HG02884 (cell line): ENCODE measurements at regions not wholly inside any gene's neighbourhood (a gene's known extent, or its start where the extent isn't known, plus 50 kb on each side); places are given as distances from the start of the nearest gene placed in this dataset.
"Not testable (repeated sequence)": the region's sequence is repeated elsewhere in the genome, so short reads cannot be mapped to it uniquely, and the experiment has no call there.

Experiments used
- ATAC-seq: cut with Tn5 transposase; IDR thresholded peaks from one replicate; pipeline ENCODE4 v1.9.1; 2021; ENCODE audit warnings: mild to moderate bottlenecking, moderate library complexity; ENCODE audit not compliant: unreplicated experiment

GRCh38 chr17:63171428-63172393, 205.7 kb downstream of the TANC2 start:
- ATAC-seq: no peak

- ATAC-seq: no peak
Observed at GRCh38 chr17:63173450-63173849, 207.4 kb downstream of the TANC2 start.

DNA sequence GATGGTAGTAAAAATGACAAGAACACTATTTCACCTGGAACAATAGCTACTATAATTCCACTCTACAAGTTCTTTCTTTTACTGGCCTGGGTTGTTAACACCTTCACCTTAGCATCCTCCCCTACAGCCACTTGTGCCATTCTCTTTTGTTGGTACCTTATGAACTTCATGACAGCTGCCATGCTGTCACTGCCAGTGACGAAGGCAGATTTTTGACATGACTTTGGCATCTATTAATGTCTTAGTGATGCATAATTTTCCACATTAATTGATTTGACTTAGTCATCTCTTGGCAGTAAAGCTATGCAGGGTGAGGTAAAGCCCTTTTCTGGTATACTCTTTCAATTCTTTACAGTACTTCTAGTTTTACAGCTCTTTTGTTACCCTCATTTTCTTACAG, 207.9 kb downstream of the TANC2 start:
- no peak for ATAC-seq

DNA sequence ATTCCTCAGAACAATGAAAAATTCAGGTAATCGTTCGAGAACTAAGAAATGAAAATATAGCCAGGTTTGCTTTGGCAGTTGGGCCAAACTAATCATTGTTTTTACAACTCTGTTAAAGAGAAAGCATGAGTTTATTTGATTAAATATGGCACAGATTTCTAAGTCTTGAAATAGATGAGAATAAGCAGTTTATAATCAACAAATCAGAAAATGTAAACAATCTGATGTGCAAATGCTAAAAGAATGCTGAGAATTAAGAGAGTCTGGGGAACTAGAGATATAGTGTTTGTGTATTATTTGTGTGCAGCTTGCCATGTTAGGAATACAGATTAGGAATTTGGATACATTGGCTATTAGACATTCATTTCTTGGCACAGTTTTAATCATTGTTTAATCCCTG, 212.5 kb downstream of the TANC2 start:
- no peak for ATAC-seq

DNA sequence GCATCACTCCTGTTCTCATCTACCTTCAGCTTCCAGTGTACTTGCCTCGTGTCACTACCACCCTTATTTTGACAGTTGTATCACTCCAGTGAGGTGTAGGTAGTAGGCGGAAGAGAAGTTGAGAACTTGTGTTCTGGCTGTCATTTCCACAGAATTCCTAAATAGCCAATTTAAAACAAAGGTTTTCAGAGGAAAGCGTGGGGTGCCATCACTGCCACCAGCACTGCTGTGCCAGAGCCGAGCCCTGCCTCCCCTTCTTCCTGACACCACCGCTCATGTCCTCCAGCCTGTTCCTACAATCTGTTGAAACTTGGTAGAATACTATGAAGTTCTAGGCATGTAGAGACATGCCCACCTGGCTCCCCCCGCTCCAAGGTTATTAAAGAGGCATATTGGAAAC, 215.8 kb downstream of the TANC2 start:
- ATAC-seq: no peak

DNA sequence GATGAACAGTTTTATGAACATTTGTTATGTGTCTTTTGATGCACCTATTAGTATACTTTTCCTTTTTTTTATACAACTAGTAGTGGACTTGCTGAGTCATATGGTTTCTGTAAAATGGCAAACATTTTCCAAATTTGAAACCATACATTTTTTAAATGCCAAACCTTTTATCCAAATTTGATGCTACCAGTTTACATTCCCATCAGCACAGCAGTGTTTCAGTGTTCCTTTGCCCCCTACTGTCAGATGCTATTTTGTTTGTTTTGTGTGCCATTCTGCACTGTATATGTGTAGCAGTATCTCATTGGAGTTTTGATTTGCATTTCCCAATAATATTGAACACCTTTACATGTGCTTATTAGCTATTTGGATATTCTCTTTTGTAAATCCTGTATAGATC, 219.4 kb downstream of the TANC2 start:
- no peak for ATAC-seq

DNA sequence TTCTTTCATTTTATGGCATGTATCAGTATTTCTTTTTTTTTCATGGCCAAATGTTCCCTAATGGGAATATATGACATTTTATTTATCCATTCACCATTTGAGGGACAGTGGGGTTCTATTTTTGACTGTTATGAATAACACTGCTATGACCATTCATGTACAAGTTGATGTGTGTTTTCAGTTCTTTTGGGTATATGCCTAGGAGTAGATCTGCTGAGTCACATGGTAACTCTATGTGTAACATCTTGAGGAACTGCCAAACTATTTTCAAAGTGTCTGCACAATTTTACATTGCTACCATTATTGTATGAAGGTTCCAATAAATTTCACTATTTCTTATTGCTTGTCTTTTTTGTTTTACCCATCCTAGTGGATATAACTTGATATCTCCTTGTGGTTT, 223.0 kb downstream of the TANC2 start:
- ATAC-seq: no peak

DNA sequence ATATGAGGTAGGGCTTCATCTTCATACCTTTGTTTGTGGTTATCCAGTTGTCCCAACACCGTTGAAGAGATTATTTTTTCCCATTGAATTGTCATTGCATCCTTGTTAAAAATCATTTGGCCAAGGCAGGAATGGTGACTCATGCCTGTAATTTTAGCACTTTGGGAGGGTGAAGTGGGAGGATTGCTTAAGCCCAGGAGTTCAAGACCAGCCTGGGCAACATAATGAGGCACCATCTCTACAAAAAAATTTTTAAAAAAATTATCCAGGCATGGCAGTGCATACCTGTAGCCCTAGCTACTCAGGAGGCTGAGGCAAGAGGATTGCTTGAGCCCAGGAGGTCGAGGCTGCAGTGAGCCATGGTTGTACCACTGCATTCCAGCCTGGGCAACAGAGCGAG, 223.9 kb downstream of the TANC2 start:
- ATAC-seq: no peak

DNA sequence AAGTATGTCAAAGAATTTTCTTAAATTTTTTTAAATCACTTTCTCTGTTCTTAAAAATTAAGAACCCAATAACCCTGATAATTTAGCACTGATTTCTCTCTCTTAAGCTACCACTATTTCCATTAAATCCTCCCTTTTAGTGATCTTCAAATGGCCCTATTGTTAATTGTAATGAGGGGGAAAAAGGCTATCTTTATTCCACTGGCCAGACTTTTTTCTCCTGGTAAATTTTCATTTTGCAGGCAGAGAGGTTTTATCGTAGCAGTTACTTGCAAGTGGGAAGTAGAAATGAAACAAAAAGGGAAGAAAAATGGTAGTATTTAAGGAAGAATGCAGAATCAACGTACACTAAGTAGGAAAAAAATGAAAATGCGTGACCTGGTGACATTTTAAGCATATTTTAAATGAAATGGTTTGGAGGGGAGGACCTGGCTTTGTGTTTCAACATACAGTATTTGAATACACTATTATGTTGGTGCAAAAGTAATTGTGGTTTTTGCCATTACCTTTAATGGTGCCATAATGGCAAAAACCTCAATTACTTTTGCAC, 224.9 kb downstream of the TANC2 start:
- no peak for ATAC-seq

GRCh38 chr17:63191610-63192009, 225.6 kb downstream of the TANC2 start:
- ATAC-seq: no peak

DNA sequence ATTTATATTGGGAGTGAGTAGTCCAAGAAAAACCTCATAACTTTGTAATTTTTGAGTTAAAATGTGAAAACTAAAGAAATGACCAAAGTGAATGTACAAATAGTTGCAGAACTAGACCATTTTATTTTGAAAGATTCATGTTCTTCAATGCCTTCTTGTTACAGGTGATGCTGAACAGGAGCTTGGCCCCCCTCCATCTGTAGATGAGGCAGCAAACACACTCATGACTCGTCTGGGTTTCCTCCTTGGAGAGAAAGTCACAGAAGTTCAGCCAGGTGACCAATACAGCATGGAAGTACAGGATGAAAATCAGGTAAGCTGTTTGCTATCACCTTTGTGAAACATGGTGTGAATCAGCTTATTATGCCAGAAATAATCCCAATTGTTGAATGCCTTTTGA, 227.8 kb downstream of the TANC2 start:
- no peak for ATAC-seq

GRCh38 chr17:63196772-63197335, 230.8 kb downstream of the TANC2 start:
- ATAC-seq: no peak

- ATAC-seq: no peak
Observed at GRCh38 chr17:63203652-63204051, 237.6 kb downstream of the TANC2 start.

- ATAC-seq: no peak
Observed at GRCh38 chr17:63221939-63222338, 224.2 kb downstream of the CYB561 start.

DNA sequence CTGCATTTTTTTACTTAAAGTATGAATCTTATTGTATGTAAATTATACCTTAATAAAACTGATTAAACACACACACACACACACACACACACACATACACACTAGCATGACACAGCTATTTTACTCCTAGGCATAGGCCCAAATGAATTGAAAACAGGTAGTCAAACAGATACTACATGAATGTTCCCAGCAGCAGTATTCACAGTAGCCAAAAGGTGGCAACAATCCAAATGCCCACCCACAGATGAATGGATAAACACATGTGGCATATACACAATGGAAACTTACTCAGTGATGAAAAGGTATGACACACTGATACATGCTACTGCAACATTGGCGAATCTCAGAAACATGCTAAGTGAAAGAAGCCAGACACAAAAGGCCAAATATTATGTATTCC, 223.5 kb downstream of the CYB561 start:
- no peak for ATAC-seq

GRCh38 chr17:63223212-63223911, 222.7 kb downstream of the CYB561 start:
- no peak for ATAC-seq

GRCh38 chr17:63224644-63225043, 221.5 kb downstream of the CYB561 start:
- no peak for ATAC-seq

DNA sequence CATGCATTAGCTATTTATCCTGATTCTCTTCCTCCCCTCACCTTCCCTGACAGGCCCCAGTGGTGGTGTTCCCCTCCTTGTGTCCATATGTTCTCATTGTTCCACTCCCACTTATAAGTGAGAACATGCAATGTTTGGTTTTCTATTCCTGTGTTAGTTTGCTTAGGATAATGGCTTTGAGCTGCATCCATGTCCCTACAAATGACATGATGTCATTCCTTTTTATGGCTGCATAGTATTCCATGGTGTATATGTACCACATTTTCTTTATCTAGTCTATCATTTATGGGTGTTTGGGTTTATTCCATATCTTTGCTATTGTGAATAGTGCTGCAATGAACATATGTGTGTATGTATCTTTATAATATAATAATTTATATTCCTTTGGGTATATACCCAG, 219.4 kb downstream of the CYB561 start:
- ATAC-seq: not testable (repeated sequence)

- ATAC-seq: not testable (repeated sequence)
Observed at GRCh38 chr17:63231015-63231620, 215.0 kb downstream of the CYB561 start.

DNA sequence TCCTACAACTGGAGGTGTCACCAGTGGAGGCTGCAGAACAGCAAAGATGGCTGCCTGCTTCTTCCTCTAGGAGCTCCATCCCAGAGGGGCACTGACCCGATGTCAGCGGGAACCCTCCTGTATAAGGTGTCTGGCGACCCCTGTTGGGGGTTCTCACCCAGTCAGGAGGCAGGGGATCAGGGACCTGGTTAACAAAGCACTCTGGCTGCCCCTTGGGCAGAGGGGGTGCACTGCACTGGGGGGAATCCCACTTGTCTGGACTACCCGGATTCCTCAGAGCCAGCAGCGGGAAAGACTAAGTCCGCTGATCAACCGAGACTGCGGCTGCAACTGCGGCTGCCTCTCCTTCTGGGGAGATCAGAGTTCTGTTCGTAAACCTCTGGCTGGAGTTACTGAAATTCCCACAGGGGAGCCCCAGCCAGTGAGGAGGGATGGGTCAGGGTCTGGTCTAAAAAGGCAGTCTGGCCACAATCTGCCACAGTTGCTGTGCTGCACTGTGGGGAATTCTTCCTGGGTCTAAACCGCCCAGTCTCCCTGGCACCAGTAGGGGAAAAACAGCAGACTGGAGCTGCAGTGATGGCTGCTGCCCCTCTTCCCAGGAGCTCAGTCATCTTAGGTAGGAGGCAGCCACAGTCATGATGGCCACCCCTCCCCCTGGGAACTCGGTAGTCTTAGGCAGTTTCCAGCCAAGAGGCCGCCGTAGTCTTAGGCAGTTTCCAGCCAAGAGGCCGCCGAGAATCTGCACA, 213.4 kb downstream of the CYB561 start:
- no peak for ATAC-seq
